ENCODE measurements at regions not wholly inside any gene's neighbourhood (a gene's known extent, or its start where the extent isn't known, plus 50 kb on each side); places are given as distances from the start of the nearest gene placed in this dataset.

DNA sequence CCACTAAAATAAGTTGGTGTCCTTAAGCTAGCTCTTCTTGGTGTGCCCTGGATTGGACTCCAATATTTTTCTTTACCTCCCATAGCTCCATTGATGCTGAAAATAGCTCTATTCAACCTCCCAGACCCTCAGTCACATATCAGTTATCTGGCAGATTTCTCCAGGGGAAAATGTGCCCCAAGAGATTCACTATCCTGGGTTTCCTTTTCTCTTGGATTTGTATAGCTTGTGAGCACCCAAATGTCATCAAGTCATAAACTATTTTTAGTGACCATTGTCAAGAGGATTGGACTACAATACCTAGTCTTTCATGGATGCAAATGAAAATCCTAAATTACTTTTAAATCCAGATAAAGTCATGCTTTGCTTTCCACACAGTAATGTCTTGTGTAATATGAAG is 339.6 kb upstream of the FOXG1 start:
- in situ Hi-C loops (cut with MboI; ENCODE audit: low pct_unique_long_range_greater_than_20kb, low sequenced_read_pairs, unreplicated experiment): no loop called here
- TF ChIP-seq, protein P1, sequence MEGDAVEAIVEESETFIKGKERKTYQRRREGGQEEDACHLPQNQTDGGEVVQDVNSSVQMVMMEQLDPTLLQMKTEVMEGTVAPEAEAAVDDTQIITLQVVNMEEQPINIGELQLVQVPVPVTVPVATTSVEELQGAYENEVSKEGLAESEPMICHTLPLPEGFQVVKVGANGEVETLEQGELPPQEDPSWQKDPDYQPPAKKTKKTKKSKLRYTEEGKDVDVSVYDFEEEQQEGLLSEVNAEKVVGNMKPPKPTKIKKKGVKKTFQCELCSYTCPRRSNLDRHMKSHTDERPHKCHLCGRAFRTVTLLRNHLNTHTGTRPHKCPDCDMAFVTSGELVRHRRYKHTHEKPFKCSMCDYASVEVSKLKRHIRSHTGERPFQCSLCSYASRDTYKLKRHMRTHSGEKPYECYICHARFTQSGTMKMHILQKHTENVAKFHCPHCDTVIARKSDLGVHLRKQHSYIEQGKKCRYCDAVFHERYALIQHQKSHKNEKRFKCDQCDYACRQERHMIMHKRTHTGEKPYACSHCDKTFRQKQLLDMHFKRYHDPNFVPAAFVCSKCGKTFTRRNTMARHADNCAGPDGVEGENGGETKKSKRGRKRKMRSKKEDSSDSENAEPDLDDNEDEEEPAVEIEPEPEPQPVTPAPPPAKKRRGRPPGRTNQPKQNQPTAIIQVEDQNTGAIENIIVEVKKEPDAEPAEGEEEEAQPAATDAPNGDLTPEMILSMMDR (IDR thresholded peaks at IDR 0.05; ENCODE audit: extremely low read depth, insufficient read depth, missing control alignments): no peak
- DNase-seq (ENCODE audit: low spot score): no peak

DNA sequence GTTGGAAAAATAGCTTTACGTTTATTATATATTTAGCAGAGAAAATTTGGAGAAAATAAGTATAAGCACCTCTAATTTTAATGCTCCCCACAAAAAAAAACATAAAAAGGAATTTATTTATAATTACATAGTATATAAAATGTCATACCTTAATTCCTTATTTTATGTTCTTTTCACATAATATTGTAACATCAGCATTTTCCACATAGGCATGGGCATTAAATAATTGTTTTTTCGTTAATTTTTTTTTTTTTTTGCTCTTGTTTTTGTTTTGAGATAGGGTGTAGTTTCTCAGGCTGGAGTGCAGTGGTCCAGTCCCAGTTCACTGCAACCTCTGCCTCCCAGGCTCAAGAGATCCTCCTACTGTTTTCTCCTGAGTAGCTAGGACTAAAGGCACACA is 329.8 kb upstream of the FOXG1 start:
- DNase-seq (ENCODE audit: low spot score): no peak

DNA sequence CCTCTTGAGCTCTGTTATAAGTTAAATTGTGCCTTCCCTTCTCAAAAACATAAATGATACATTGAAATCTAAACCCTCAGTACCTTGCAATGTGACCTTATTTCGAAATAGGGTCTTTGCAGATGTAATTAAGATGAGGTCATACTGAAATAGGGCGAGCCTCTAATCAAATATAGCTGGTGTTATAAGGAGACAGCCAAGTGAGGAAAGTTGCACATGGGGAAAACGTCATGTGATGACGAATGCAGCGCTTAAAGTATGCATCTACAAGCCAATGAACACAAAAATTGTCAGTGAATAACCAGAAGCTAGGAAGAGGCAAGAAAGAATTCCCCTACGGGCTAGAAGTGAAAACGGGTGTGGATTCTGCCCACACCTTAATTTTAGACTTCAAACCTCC is 305.2 kb upstream of the FOXG1 start:
- in situ Hi-C loops (cut with MboI; ENCODE audit: low pct_unique_long_range_greater_than_20kb, low sequenced_read_pairs, unreplicated experiment): no loop called here
- no peak for DNase-seq (ENCODE audit: low spot score)
- TF ChIP-seq, protein P1 (IDR thresholded peaks at IDR 0.05; ENCODE audit: extremely low read depth, insufficient read depth, missing control alignments): no peak

More for the DNA sequence above, 329.8 kb upstream of the FOXG1 start:
- in situ Hi-C loops (cut with MboI; ENCODE audit: low pct_unique_long_range_greater_than_20kb, low sequenced_read_pairs, unreplicated experiment): no loop called here
- TF ChIP-seq, protein P1 (IDR thresholded peaks at IDR 0.05; ENCODE audit: extremely low read depth, insufficient read depth, missing control alignments): no peak

DNA sequence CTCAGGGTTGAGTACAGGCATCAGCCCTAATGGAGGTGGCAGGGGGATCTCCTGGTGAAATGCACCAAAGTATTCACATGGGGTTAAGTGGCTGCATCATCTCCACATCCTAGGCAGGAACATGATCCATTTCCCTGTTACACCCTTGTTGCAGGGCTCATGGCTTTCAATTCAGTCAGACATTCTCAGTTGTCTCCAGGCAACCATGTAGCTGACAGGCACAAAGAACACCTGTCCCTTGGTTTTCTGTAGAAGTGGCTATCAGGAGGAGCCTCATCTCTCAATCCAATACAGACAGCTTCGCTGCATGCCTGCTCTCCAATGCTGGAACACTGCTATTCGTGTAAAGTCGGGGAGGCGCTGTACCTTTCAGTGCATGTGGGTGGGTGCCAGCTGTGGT is 299.0 kb upstream of the FOXG1 start:
- no peak for DNase-seq (ENCODE audit: low spot score)
- in situ Hi-C loops (cut with MboI; ENCODE audit: low pct_unique_long_range_greater_than_20kb, low sequenced_read_pairs, unreplicated experiment): no loop called here
- TF ChIP-seq, protein P1 (IDR thresholded peaks at IDR 0.05; ENCODE audit: extremely low read depth, insufficient read depth, missing control alignments): no peak

DNA sequence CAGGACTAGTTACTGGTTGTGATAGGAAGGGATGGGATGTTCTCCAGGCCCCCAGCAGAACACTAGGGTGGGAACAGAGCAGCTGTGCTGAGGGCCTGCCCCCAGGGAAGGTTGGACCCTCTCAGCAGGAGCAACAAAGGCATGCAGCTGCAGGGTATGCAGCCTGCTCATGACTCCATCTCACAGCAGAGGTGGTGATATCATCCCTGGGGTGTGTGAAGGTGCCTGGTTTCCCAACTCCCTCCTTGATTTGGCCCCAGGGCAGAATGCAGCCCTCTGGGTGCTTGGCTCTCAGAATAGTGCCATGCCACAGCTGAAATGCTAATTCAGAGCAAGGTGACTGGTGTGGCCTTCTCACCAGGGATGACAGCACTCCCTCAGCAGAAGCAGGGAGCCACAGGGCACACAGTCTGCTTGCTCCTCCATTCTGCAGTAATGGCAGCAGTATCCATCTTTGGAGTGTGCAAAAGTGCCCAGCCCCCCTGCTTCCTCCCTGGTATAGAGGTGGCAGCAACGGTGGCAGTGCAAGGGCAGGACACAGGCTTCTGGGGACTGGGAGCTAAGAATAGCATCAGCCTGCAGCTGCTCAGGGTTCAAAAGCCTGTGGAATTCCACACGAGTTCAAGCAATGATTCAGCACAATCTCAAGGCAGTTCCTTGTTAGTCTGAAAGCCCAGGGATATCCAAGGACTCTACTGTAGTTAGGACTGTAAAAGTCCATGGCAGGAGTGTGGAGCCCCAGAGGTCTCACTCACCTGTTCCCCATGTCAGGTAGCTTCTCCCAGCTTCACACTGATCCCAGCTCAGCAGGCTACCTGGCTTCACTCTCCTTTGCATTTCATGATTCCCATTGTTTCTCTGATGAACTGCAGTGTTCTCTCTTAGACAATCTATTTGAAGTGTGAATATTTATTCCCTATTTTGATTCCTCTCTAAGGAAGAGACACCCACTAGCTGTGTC is 298.1 kb upstream of the FOXG1 start:
- in situ Hi-C loops (cut with MboI; ENCODE audit: low pct_unique_long_range_greater_than_20kb, low sequenced_read_pairs, unreplicated experiment): no loop called here
- no peak for DNase-seq (ENCODE audit: low spot score)
- TF ChIP-seq, protein P1 (IDR thresholded peaks at IDR 0.05; ENCODE audit: extremely low read depth, insufficient read depth, missing control alignments): no peak

DNA sequence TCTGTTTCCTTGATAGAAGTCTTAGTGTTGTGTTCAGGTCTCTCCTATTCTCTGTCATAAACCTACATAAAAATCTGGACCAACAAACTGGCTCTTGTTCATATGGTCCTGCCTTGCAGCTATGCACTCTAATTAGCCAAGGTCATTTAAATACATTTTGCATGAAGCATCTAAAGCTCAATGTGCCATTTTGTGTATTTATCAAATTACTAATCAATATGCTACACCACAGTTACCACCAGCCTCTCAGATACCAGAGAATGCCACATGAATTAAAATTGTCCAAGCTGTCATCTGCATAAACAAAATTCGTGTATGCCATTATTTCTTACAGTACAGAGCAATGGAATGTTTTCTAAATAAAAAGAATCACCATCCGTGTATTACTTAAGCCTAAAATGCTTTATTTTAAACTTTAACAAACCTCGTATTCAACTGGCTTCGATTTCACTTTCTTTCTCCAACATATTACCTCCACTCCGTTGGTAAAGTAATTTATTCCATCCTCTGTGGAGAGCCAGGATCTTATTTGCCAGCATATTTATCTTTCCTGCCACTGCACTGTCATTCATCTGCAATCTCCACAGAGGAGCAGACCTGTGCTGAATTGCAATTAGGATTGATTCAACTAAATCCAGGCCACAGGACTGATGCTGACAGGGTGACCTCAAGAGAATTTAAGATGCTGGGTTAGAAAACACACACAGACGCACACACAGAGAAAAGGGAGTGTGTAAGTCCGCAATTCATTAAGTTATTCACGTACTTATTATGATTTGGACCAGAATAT is 284.1 kb upstream of the FOXG1 start:
- TF ChIP-seq, protein P1 (IDR thresholded peaks at IDR 0.05; ENCODE audit: extremely low read depth, insufficient read depth, missing control alignments): no peak
- in situ Hi-C loops (cut with MboI; ENCODE audit: low pct_unique_long_range_greater_than_20kb, low sequenced_read_pairs, unreplicated experiment): no loop called here
- DNase-seq (ENCODE audit: low spot score): no peak
